ENCODE measurements at regions not wholly inside any gene's neighbourhood (a gene's known extent, or its start where the extent isn't known, plus 50 kb on each side); places are given as distances from the start of the nearest gene placed in this dataset.

GRCh38 chrX:20653070-20653469, 386.4 kb upstream of the RPS6KA3 start:
- no peaks in the 10 kb centered on the region for H3K27me3 ChIP-seq (replicated peaks in 1 of 7)
- intact Hi-C loops (cut with DNase I; ENCODE audit: low total_unique reads) = no loop called here
- no peaks in the 10 kb centered on the region for H3K9me3 ChIP-seq
- H3K4me1 ChIP-seq = no peaks in the 10 kb centered on the region
- no peak for TF ChIP-seq POLR2A (IDR thresholded peaks at IDR 0.05)
- TF ChIP-seq CTCF (IDR thresholded peaks at IDR 0.05 in 8 of 11, conservative IDR thresholded peaks at IDR 0.05 in 3 of 11) = no peak
- no peak for TF ChIP-seq POLR2AphosphoS5 (IDR thresholded peaks at IDR 0.05)
- no peak for DNase-seq
- H3K27ac ChIP-seq = no peak overlapping the region
- no peaks in the 10 kb centered on the region for H3K36me3 ChIP-seq
- H3K4me3 ChIP-seq = no peak overlapping the region

DNA sequence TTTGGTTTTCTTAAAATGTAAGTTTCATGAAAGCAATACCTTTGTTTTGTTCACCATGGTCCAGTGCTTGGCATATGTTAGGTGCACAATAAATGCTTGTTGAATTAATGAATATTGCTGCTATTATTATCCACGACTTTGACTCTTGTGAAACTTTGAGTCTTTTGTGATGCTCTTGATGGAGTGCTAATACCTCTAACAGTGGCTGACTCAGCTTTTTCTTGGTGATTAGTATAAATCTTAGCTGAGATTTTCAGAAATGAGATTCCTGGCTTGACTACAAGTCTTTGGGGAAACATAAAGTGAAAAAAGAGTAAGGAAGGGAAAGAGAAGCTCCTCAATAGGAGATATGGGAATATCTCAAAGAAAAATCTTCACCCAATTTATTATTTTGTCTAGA, 375.2 kb upstream of the RPS6KA3 start:
- no peak for DNase-seq
- Histone ChIP-seq H3K36me3 (no peaks in the 10 kb centered on the region), H3K9me3 (no peaks in the 10 kb centered on the region), H3K4me1 (no peaks in the 10 kb centered on the region), H3K27me3 (replicated peaks in 1 of 7) (peaks cover 0 to 5% (median 0%) of the 10 kb centered on the region in 7 donors), H3K4me3 (no peak overlapping the region), H3K27ac (no peak overlapping the region)
- TF ChIP-seq POLR2AphosphoS5 (IDR thresholded peaks at IDR 0.05) (no peak), POLR2A (IDR thresholded peaks at IDR 0.05) (no peak), CTCF (IDR thresholded peaks at IDR 0.05 in 8 of 11, conservative IDR thresholded peaks at IDR 0.05 in 3 of 11) (no peak)
- intact Hi-C loops (cut with DNase I; ENCODE audit: low total_unique reads) = no loop called here
- WGBS, 5 donors = 53 to 78% (median 56%) methylated on average over 1 of the region's 1 CpG

DNA sequence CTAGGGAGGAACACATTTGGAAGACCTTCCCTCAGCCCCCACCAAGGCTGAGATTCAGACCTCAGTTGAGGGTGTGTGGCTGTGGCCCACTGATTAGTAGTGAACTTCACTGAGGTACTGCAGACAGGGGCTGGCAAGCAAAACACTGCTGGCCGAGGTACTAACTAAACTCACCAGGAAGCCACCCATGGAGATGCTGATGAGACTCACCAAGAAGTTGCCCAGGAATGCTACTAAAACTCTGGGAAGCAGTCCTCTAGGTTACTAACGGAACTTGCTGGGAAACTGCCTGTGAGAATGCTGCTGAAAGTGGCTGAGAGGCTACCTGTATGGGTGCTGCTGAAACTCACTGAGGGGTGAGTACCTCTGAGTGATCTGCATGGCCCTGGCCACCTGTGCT, 372.4 kb upstream of the RPS6KA3 start:
- intact Hi-C loops (cut with DNase I; ENCODE audit: low total_unique reads) = no loop called here
- TF ChIP-seq POLR2A (IDR thresholded peaks at IDR 0.05) (no peak), POLR2AphosphoS5 (IDR thresholded peaks at IDR 0.05) (no peak), CTCF (IDR thresholded peaks at IDR 0.05 in 8 of 11, conservative IDR thresholded peaks at IDR 0.05 in 3 of 11) (no peak)

DNA sequence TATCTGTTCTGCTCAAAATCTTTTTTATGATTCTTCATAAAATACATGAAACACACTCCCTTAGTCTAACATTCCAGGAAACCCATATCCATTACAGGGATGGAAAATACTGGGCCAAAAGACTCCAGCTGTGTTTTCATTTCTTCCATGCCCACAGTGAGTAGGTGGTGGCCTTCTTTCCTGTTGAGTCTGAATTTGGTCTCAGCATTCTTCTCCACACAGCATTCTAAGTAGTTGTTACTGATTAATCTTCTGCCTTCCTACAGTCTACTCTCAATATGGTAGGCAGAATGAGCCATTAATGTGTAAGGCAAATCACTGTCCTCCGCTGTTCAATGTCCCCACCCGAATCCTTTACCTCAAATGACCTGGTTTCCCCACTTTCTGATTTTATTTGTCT, 370.6 kb upstream of the RPS6KA3 start:
- 86 to 97% (median 90%) methylated on average over 2 of the region's 2 CpGs for WGBS, 5 donors
- no peaks in the 10 kb centered on the region for H3K36me3 ChIP-seq
- DNase-seq = no peak
- H3K4me1 ChIP-seq = no peaks in the 10 kb centered on the region
- no peaks in the 10 kb centered on the region for H3K9me3 ChIP-seq
- intact Hi-C loops (cut with DNase I; ENCODE audit: low total_unique reads) = no loop called here
- H3K27ac ChIP-seq = no peak overlapping the region
- H3K27me3 ChIP-seq (replicated peaks in 1 of 7) = no peaks in the 10 kb centered on the region
- no peak for TF ChIP-seq CTCF (IDR thresholded peaks at IDR 0.05 in 8 of 11, conservative IDR thresholded peaks at IDR 0.05 in 3 of 11)
- no peak overlapping the region for H3K4me3 ChIP-seq

More for the DNA sequence above, 372.4 kb upstream of the RPS6KA3 start:
- H3K27me3 ChIP-seq (replicated peaks in 1 of 7) = peaks cover 0 to 5% (median 0%) of the 10 kb centered on the region in 7 donors
- no peaks in the 10 kb centered on the region for H3K9me3 ChIP-seq
- no peak overlapping the region for H3K27ac ChIP-seq
- 27 to 71% (median 42%) methylated on average over 2 of the region's 2 CpGs for whole genome bisulfite sequencing, 5 donors
- H3K36me3 ChIP-seq = no peaks in the 10 kb centered on the region
- no peaks in the 10 kb centered on the region for H3K4me1 ChIP-seq
- H3K4me3 ChIP-seq = no peak overlapping the region
- no peak for DNase-seq

Data from spleen (tissue), 11 donors.